ENCODE measurements at regions not wholly inside any gene's neighbourhood (a gene's known extent, or its start where the extent isn't known, plus 50 kb on each side); places are given as distances from the start of the nearest gene placed in this dataset.

- TF ChIP-seq REST (IDR thresholded peaks at IDR 0.05; ENCODE audit: borderline replicate concordance), result no peak
- no peak for TF ChIP-seq SMC3 (conservative IDR thresholded peaks at IDR 0.05; ENCODE audit: poor library complexity)
- TF ChIP-seq RAD21 (conservative IDR thresholded peaks at IDR 0.05), result no peak
- TF ChIP-seq MXI1 (conservative IDR thresholded peaks at IDR 0.05; ENCODE audit: poor library complexity, severe bottlenecking), result no peak
- no peak for TF ChIP-seq POLR2AphosphoS5 (IDR thresholded peaks at IDR 0.05)
- TF ChIP-seq TAF1 (IDR thresholded peaks at IDR 0.05; ENCODE audit: low read depth), result no peak
- no peak for TF ChIP-seq CTCF (IDR thresholded peaks at IDR 0.05; ENCODE audit: poor library complexity, severe bottlenecking)
- TF ChIP-seq EZH2 (IDR thresholded peaks at IDR 0.05; ENCODE audit: borderline replicate concordance, insufficient read depth, low read length, poor library complexity, severe bottlenecking), result no peak
- TF ChIP-seq EP300 (conservative IDR thresholded peaks at IDR 0.05; ENCODE audit: poor library complexity, severe bottlenecking), result no peak
- no peak overlapping the region for H2AFZ ChIP-seq (ENCODE audit: low read depth, low read length)
- no peaks in the 10 kb centered on the region for H3K9me3 ChIP-seq (ENCODE audit: low read length)
- H3F3A ChIP-seq (ENCODE audit: insufficient read depth, low read length, poor library complexity, severe bottlenecking), result no peaks in the 10 kb centered on the region
- H3K9ac ChIP-seq (ENCODE audit: low read length), result no peak overlapping the region
- no peaks in the 10 kb centered on the region for H3K79me2 ChIP-seq (replicated peaks; ENCODE audit: insufficient read depth, low read length)
- H3K4me2 ChIP-seq (ENCODE audit: low read length), result no peak overlapping the region
- H3K9me2 ChIP-seq (ENCODE audit: insufficient read depth, low read length), result no peaks in the 10 kb centered on the region
- H4K20me1 ChIP-seq (ENCODE audit: insufficient read depth), result no peaks in the 10 kb centered on the region
- H3K4me3 ChIP-seq (ENCODE audit: low read length), result no peak overlapping the region
- no peaks in the 10 kb centered on the region for H3K36me3 ChIP-seq (ENCODE audit: insufficient read depth, low read length)
- H3K27ac ChIP-seq (ENCODE audit: low read length), result no peak overlapping the region
- no peaks in the 10 kb centered on the region for H3K27me3 ChIP-seq (ENCODE audit: insufficient read depth, low read depth, low read length)
Measured at GRCh38 chr20:52787962-52788361, 184.2 kb upstream of the TSHZ2 start.

DNA sequence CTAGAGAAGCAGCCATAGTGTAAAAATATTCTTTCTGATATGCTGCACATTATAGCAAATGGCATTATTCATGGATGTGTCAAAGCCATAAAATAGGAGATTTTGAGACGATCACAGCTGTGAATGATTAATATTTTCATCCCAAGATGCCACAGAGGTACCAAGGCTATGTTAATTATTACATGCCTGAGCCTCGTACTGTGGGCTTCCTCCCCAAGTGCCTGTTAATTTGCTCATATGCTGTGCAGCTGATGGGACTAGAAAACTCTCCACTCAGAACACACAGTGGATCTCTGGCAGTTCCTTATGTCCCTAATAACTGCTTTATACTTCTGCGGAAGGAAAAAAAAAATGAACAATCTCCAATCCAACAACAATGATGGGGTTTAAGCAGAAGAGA is 184.9 kb upstream of the TSHZ2 start:
- Histone ChIP-seq H3K36me3 (ENCODE audit: insufficient read depth, low read length) (no peaks in the 10 kb centered on the region), H3K9me2 (ENCODE audit: insufficient read depth, low read length) (no peaks in the 10 kb centered on the region), H3K4me2 (ENCODE audit: low read length) (no peak overlapping the region), H3K79me2 (replicated peaks; ENCODE audit: insufficient read depth, low read length) (no peaks in the 10 kb centered on the region), H3F3A (ENCODE audit: insufficient read depth, low read length, poor library complexity, severe bottlenecking) (no peaks in the 10 kb centered on the region), H3K4me3 (ENCODE audit: low read length) (no peak overlapping the region), H4K20me1 (ENCODE audit: insufficient read depth) (no peaks in the 10 kb centered on the region), H3K9me3 (ENCODE audit: low read length) (no peaks in the 10 kb centered on the region), H3K27ac (ENCODE audit: low read length) (no peak overlapping the region), H3K9ac (ENCODE audit: low read length) (no peak overlapping the region), H3K27me3 (ENCODE audit: insufficient read depth, low read depth, low read length) (no peaks in the 10 kb centered on the region), H2AFZ (ENCODE audit: low read depth, low read length) (no peak overlapping the region)
- no peak for TF ChIP-seq CTCF (IDR thresholded peaks at IDR 0.05; ENCODE audit: poor library complexity, severe bottlenecking)
- TF ChIP-seq REST (IDR thresholded peaks at IDR 0.05; ENCODE audit: borderline replicate concordance), result no peak
- TF ChIP-seq EZH2 (IDR thresholded peaks at IDR 0.05; ENCODE audit: borderline replicate concordance, insufficient read depth, low read length, poor library complexity, severe bottlenecking), result no peak
- TF ChIP-seq POLR2AphosphoS5 (IDR thresholded peaks at IDR 0.05), result no peak
- no peak for TF ChIP-seq TAF1 (IDR thresholded peaks at IDR 0.05; ENCODE audit: low read depth)
- no peak for TF ChIP-seq EP300 (conservative IDR thresholded peaks at IDR 0.05; ENCODE audit: poor library complexity, severe bottlenecking)
- TF ChIP-seq MXI1 (conservative IDR thresholded peaks at IDR 0.05; ENCODE audit: poor library complexity, severe bottlenecking), result no peak
- no peak for TF ChIP-seq RAD21 (conservative IDR thresholded peaks at IDR 0.05)
- no peak for TF ChIP-seq SMC3 (conservative IDR thresholded peaks at IDR 0.05; ENCODE audit: poor library complexity)
